B cell (primary cell): ENCODE measurements at regions not wholly inside any gene's neighbourhood (a gene's known extent, or its start where the extent isn't known, plus 50 kb on each side); places are given as distances from the start of the nearest gene placed in this dataset.

Source experiments
- ATAC-seq: fragments of 200-7000 bp; cut with Tn5 transposase; one replicate; pipeline ENCODE4 v1.10.0; 2021; ENCODE audit warnings: low read depth, mild to moderate bottlenecking, moderate number of reproducible peaks, moderate library complexity
- CTCF ChIA-PET: fragments of 350-600 bp; sonication (Branson Sonifier 250); formaldehyde crosslinking; loops from one replicate; lab custom pipeline; 2021; ENCODE audit warnings: antibody characterized with exemption, inconsistent platforms; lab: Charles Lee
- POLR2A ChIA-PET: fragments of 350-600 bp; sonication (Branson Sonifier 250); formaldehyde crosslinking; loops from one replicate; lab custom pipeline; 2021; ENCODE audit warnings: antibody characterized with exemption; lab: Charles Lee
- DNase-seq: peaks from one replicate; pipeline ENCODE4 v3.0.0; 2013
- H2AFZ ChIP-seq: 2 replicates; pipeline ENCODE4 v1.6.1; 2012; ENCODE audit warnings: mild to moderate bottlenecking, low read depth, low read length; ENCODE audit not compliant: insufficient read depth, poor library complexity, severe bottlenecking
- H3K27ac ChIP-seq, 2 donors: 1 replicate in 1 of 2; 2 replicates in 1 of 2; pipeline ENCODE4 v1.5.1; 2012 to 2013; ENCODE audit warnings: low read length in 2 of 2, mild to moderate bottlenecking in 2 of 2, moderate library complexity in 1 of 2
- H3K27me3 ChIP-seq, 4 experiments: fragments of 200-600 bp in 1 of 4; sonication (generic) in 1 of 4; replicated peaks in 1 of 4; 1 replicate in 2 of 4; 2 replicates in 2 of 4; pipeline versions ENCODE4 v1.6.1 to v1.7.0; 2013 to 2016; ENCODE audit warnings: low read length in 3 of 4, mild to moderate bottlenecking in 2 of 4, mixed read lengths in 1 of 4, moderate library complexity in 1 of 4; ENCODE audit not compliant: insufficient read depth in 4 of 4, control insufficient read depth in 3 of 4; ENCODE audit errors: control extremely low read depth in 1 of 4
- H3K36me3 ChIP-seq, 2 experiments: replicated peaks in 1 of 2; 1 replicate in 1 of 2; 2 replicates in 1 of 2; pipeline versions ENCODE4 v1.6.1 to v1.7.1; 2013; ENCODE audit warnings: low read length in 1 of 2; ENCODE audit not compliant: insufficient read depth in 2 of 2, control insufficient read depth in 1 of 2; ENCODE audit errors: control extremely low read depth in 1 of 2, extremely low read depth in 1 of 2
- H3K4me1 ChIP-seq, 2 donors: fragments of 200-600 bp in 1 of 2; sonication (generic) in 1 of 2; 1 replicate in 1 of 2; 2 replicates in 1 of 2; pipeline versions ENCODE4 v1.5.1 to v1.6.1; 2013 to 2017; ENCODE audit warnings: low read length in 2 of 2; ENCODE audit not compliant: control insufficient read depth in 2 of 2, insufficient read depth in 2 of 2
- H3K4me2 ChIP-seq: replicated peaks from 2 replicates; pipeline ENCODE3; 2012; ENCODE audit warnings: mild to moderate bottlenecking, low read depth, low read length; ENCODE audit not compliant: poor library complexity, severe bottlenecking
- H3K4me3 ChIP-seq, 5 experiments: fragments of 200-600 bp in 1 of 5; sonication (generic) in 1 of 5; 1 replicate in 3 of 5; 2 replicates in 2 of 5; pipeline versions ENCODE4 v1.5.1 to v1.7.0; 2011 to 2016; ENCODE audit warnings: low read length in 4 of 5, mild to moderate bottlenecking in 4 of 5, low read depth in 2 of 5, control low read depth in 1 of 5, moderate library complexity in 1 of 5; ENCODE audit not compliant: insufficient read depth in 1 of 5; ENCODE audit errors: control extremely low read depth in 1 of 5, extremely low read depth in 1 of 5
- H3K79me2 ChIP-seq: fragments of 200-600 bp; sonication (generic); one replicate; pipeline ENCODE4 v1.6.0; 2016; ENCODE audit warnings: low read length; ENCODE audit not compliant: control insufficient read depth, insufficient read depth
- H3K9ac ChIP-seq: fragments of 200-600 bp; sonication (generic); 2 replicates; pipeline ENCODE4 v1.6.1; 2017; ENCODE audit warnings: mild to moderate bottlenecking, low read length, moderate library complexity
- H3K9me3 ChIP-seq, 3 donors: one replicate each; pipeline versions ENCODE4 v1.6.1 to v1.7.1; 2013; ENCODE audit warnings: low read length in 2 of 3; ENCODE audit not compliant: control insufficient read depth in 2 of 3, insufficient read depth in 1 of 3; ENCODE audit errors: control extremely low read depth in 1 of 3
- H4K20me1 ChIP-seq: 2 replicates; pipeline ENCODE4 v1.6.0; 2012; ENCODE audit warnings: mild to moderate bottlenecking, low read length; ENCODE audit not compliant: insufficient read depth, control insufficient read depth, poor library complexity, severe bottlenecking
- H3K27ac Mint-ChIP-seq: one replicate; pipeline ENCODE4 v1.8.0; 2021; ENCODE audit warnings: mixed read lengths
- H3K27me3 Mint-ChIP-seq: one replicate; pipeline ENCODE4 v1.8.0; 2021; ENCODE audit warnings: mixed read lengths
- H3K4me1 Mint-ChIP-seq: one replicate; pipeline ENCODE4 v1.8.0; 2021; ENCODE audit warnings: mixed read lengths
- H3K4me3 Mint-ChIP-seq: one replicate; pipeline ENCODE4 v1.8.0; 2021; ENCODE audit warnings: mixed read lengths
- H3K9me3 Mint-ChIP-seq: one replicate; pipeline ENCODE4 v1.8.0; 2022; ENCODE audit warnings: mixed read lengths; ENCODE audit not compliant: insufficient read depth
- EZH2 ChIP-seq: IDR thresholded peaks from 2 replicates; pipeline ENCODE4 v1.6.1; 2012; ENCODE audit warnings: borderline replicate concordance, low read depth, mild to moderate bottlenecking, moderate library complexity, low read length; ENCODE audit not compliant: insufficient read depth, poor library complexity, severe bottlenecking
- WGBS: methylation state at CpG from one replicate; pipeline ENCODE4 v1.1.5; 2013; ENCODE audit warnings: missing lambda C conversion rate; ENCODE audit not compliant: insufficient coverage; 5-methylcytosine and 5-hydroxymethylcytosine counted together
- intact Hi-C: fragments of 100-400 bp; cut with micrococcal nuclease; formaldehyde crosslinking; loops from one replicate; pipeline ENCODE4 v1.10.0; 2022
- TF ChIP-seq, protein P1 (sequence below): fragments of 200-600 bp; IDR thresholded peaks from one replicate; pipeline ENCODE4 v1.8.0; 2022; ENCODE audit warnings: antibody characterized with exemption, mild to moderate bottlenecking

DNA sequence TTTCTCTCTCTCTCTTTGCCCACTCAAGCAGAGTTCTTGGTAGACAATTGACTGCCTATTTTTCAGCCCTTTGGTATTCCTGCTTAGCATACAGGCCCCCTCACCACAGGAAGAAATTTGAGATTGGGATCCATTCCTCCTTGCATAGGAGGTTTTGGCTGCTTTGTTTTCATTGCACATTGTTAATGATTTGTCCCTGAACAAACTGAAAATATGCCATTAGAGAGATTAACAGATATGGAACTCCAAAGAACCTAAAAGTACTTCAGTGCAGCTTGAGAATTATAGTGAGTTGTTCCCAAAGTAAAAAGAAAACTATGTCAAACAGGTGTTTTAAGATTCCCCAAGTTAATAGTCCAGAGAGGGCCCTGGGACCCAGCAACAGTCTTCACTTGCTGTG is 200.0 kb downstream of the TTLL7 start:
- intact Hi-C loops: no loop called here
- no peaks in the 10 kb centered on the region for H3K4me1 ChIP-seq

DNA sequence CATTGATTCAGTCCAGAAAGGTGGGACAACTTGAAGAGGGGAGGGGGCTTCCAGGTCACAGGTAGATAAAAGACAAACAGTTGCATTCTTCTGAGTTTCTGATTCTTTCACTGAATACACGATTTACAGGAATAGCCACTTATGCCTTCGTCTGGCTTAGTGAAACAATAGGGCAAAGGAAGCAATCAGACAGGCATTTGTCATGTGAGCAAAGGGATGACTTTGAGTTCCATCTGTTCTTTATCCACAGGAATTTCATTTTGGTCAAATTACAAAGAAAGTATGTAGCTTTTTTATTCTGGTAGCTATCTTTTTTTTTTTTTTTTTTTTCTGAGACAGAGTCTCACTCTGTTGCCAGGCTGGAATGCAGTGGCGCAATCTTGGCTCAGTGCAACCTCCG is 202.5 kb downstream of the TTLL7 start:
- Histone ChIP-seq H2AFZ (no peak overlapping the region), H3K36me3 (no peaks in the 10 kb centered on the region), H3K27me3 (no peaks in the 10 kb centered on the region), H3K27ac (no peak overlapping the region), H3K9ac (no peak overlapping the region), H3K4me3 (no peak overlapping the region), H4K20me1 (no peaks in the 10 kb centered on the region), H3K4me2 (no peak overlapping the region), H3K9me3 (no peaks in the 10 kb centered on the region), H3K4me1 (no peaks in the 10 kb centered on the region), H3K79me2 (no peaks in the 10 kb centered on the region)
- intact Hi-C loops: no loop called here
- no peaks in the 10 kb centered on the region for H3K27me3 Mint-ChIP-seq
- POLR2A ChIA-PET: no interaction called here
- DNase-seq: no peak
- H3K4me3 Mint-ChIP-seq: no peak overlapping the region
- no peaks in the 10 kb centered on the region for H3K4me1 Mint-ChIP-seq
- H3K27ac Mint-ChIP-seq: no peak overlapping the region
- H3K9me3 Mint-ChIP-seq: no peaks in the 10 kb centered on the region
- ATAC-seq: no peak
- TF ChIP-seq, protein P1, sequence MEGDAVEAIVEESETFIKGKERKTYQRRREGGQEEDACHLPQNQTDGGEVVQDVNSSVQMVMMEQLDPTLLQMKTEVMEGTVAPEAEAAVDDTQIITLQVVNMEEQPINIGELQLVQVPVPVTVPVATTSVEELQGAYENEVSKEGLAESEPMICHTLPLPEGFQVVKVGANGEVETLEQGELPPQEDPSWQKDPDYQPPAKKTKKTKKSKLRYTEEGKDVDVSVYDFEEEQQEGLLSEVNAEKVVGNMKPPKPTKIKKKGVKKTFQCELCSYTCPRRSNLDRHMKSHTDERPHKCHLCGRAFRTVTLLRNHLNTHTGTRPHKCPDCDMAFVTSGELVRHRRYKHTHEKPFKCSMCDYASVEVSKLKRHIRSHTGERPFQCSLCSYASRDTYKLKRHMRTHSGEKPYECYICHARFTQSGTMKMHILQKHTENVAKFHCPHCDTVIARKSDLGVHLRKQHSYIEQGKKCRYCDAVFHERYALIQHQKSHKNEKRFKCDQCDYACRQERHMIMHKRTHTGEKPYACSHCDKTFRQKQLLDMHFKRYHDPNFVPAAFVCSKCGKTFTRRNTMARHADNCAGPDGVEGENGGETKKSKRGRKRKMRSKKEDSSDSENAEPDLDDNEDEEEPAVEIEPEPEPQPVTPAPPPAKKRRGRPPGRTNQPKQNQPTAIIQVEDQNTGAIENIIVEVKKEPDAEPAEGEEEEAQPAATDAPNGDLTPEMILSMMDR: no peak
- TF ChIP-seq EZH2: no peak
- 89% methylated on average over 4 of the region's 4 CpGs for WGBS
- CTCF ChIA-PET: no interaction called here

More for the DNA sequence above, 200.0 kb downstream of the TTLL7 start:
- Histone ChIP-seq H3K27me3 (no peaks in the 10 kb centered on the region), H4K20me1 (no peaks in the 10 kb centered on the region), H3K79me2 (no peaks in the 10 kb centered on the region), H3K9me3 (no peaks in the 10 kb centered on the region), H2AFZ (no peak overlapping the region), H3K4me3 (no peak overlapping the region), H3K36me3 (no peaks in the 10 kb centered on the region), H3K4me2 (no peak overlapping the region), H3K9ac (no peak overlapping the region), H3K27ac (no peak overlapping the region)
- Mint-ChIP-seq H3K4me1 (no peaks in the 10 kb centered on the region), H3K9me3 (no peaks in the 10 kb centered on the region), H3K27ac (no peak overlapping the region), H3K27me3 (no peaks in the 10 kb centered on the region), H3K4me3 (no peak overlapping the region)
- DNase-seq (no peak), ATAC-seq (no peak)
- no peak for TF ChIP-seq EZH2
- TF ChIP-seq, protein P1: no peak
- CTCF ChIA-PET: no interaction called here
- POLR2A ChIA-PET: no interaction called here
